NCI-H510A treated with DMSO at 0.1 percent for 48 hours (cell line): ENCODE measurements at regions not wholly inside any gene's neighbourhood (a gene's known extent, or its start where the extent isn't known, plus 50 kb on each side); places are given as distances from the start of the nearest gene placed in this dataset.

Experiments used
- DNase-seq: peaks from one replicate; lab custom pipeline; 2025; lab: John Stamatoyannopoulos, UW

DNA sequence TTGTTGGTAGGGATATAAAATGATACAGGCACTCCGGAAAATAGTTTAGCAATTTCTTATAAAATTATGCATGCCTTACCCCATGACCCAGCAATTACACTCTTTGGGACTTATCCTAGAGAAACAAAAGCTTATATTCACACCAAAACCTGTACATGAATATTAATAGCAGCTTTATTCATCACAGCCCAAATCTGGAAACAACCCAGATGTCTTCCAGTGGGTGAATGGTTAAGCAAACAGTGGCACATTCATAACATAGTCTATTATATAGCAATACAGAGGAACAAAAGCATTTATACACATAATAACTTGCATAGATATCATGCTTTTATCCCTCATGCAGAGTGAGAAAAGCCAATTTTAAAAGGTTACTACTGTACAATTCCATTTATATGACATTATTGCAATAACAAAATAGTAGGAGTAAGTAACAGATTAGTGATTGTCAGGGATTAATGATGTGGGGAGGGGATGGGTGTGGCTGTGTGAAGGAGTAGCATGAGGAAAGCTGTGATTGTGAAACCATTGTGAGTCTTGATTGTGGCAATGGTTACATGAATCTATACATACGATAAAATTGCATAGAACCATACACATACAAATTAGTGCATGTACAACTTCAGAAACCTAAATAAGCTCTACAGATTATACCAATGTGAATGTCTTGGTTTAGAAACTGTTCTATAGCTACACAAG, 363.1 kb upstream of the OR4E1 start:
- DNase-seq = no peak

DNA sequence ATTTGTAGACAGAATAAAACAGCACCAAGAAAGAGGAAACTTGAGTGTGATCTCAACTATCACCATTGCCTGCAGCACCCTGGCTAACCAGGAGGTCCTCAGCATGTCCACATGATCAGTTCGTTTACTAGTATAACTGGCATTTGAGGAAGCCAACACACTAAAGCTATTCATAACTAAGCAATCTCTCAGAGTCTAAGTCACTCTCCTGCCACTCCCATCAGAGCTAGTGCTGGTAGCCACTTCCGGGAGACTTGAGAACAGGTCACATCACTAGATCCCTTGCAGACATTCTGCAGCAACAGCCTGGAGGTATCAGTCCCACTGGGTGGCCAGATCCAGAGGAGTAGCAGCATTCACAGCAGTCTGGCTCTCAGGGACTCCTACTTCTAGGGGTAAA, 352.9 kb upstream of the OR4E1 start:
- no peak for DNase-seq

DNA sequence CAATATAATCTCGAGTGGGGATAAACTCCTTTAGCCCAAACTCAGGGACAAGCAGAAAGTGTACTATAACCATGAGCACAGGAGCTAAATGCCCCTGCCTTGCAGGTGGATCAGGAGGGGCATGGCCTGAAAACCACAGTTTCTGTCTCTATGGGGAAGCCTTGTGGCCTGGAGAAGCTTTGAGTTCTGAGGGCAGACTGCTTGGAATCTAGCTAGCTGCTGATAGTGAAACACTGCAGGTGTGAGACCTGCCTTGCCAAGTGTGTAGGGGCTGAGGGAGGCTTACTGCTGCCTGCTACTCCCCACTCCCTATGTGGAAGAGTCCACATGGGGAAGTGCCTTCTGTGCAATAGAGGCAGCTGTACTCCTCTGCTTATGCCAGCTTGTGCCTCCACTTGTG, 352.3 kb upstream of the OR4E1 start:
- no peak for DNase-seq

DNA sequence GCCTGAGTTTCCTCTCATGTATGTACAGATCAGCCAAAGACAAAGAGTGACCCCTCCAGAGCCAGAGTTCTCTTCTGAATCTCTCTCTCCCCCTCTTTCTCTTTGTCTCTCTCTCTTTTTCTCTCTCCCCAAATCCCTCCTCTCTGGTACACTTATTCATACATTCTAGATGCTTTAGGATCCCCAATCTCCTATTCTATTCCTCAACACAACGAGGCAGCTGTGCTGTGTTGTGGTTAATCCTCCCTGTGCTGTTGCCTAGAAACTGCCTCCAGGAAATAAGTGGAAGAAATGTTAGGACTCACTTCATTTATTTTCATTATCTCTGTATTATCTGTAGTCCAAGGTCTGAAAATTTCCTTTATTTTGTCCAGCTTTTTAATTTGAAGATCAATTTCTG, 350.5 kb upstream of the OR4E1 start:
- DNase-seq = no peak

DNA sequence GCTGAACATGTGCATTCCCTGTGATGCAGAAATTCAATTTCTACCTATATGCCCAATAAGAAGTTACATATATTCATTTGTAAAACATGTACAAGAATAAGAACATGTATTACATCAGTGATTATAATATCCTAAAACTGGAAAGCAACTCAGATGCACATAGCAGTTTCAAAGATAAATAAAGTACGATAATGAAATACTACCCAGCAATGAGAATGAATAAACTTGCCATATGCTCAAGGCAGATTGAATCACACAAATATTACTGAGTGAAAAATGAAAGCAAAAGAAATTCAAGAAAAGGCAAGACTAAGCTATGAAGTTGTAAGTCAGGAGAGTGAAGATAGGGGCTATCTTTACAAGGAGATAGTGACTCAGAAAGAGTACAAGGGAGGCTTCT, 345.3 kb upstream of the OR4E1 start:
- DNase-seq = no peak

DNA sequence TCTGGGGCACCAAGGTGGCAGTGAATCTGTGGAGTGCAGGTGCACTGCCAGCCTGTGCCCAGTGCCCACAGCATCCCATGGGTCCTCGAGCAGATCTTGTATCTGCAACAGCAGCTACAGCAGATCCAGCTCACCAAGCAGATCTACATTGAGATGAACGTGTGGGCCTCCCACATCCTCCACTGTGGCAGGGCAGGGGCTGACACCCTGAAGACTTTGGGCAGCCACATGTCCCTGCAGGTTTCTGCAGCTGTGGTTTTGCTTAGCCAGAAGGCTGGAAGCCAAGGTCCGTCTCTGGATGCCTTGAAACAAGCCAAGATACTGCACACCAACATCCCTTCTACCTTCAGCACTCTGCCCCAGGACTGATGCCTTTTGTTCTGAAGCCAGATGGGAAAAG, 338.8 kb upstream of the OR4E1 start:
- DNase-seq = no peak

DNA sequence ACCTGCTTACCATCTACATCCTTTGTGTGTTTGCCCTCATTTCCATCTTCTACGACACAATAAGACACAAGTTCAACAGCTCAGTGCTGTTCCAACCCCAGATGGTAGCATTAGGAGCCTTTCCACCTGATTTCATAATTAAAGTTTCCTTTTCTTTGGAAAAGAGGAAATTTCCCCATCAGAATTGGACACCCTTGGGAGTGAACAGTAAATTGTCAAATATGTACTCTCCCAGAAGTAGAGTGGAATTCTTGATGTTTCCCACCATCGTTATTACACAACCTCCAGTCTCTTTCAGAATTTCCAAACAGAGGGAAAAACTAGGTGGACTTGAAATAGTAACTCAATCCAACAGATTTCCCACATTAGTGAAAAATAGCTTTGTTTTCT, 337.6 kb upstream of the OR4E1 start:
- no peak for DNase-seq

DNA sequence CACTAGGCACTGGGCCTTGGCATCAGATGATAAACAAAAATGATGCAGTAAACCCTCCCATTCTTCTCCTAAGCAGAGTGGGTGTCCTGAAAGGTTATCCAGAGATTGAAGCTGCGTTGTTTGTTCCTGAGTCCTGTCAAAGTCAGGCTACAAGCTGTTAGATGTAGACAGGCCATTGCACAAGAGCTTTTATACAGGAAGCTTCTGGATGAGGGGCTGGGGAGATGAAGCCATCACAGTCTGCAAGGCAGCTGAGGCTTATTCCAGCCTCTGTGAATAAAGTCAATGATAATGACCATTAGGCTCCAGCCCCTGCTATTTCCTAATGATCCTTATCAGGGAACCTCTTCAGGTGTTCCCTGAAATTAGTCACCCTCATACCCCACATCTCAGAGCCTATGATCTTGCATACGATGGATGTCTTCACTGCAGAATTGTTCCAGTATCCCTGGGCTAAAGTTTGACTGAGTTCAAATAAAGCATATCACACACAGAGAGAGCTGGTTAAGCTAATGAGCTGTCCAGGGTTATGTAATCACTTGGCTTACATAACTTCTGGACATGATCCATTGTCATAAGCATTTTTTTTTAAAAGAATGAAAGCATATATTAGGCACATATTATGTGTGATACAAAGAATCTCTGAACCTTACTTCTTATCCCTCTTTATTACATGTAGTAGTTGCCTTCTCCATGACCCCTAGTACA, 337.1 kb upstream of the OR4E1 start:
- DNase-seq = no peak

DNA sequence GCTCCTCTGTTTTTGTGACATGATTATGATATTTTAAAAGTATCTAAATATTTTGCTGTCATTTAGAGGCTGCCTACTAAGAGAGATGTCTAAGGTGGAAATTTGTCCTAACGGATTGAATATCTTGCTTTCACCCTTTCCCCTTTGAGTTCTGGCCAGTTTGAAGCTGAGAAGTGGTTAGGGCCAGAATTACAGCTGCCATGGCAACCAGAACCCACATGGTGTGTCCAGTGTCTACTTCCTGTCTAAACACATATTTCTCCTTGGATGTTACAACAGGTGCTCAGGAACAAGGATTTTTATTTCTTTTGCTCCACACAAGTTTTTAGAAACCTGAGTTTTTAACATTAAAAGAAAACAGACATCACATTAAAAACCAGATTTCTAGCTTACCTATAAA, 335.1 kb upstream of the OR4E1 start:
- DNase-seq = no peak

DNA sequence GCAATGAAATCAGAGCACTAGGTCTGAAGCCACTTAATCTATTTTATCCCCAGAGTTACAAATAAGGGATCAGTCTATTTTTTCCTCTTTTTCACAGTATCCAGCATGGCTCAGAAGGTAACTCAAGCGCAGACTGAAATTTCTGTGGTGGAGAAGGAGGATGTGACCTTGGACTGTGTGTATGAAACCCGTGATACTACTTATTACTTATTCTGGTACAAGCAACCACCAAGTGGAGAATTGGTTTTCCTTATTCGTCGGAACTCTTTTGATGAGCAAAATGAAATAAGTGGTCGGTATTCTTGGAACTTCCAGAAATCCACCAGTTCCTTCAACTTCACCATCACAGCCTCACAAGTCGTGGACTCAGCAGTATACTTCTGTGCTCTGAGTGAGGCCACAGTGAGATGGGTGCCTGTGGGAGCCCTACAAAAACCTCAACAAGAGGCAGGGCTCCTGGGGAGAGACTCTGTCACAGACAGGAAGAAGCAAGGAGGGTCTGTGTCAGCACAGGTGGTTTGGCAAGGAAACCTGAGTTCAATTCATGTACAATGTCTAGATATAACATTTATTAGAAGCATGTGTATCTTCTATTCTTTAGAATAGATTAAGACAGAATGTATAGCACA, 334.3 kb upstream of the OR4E1 start:
- no peak for DNase-seq

DNA sequence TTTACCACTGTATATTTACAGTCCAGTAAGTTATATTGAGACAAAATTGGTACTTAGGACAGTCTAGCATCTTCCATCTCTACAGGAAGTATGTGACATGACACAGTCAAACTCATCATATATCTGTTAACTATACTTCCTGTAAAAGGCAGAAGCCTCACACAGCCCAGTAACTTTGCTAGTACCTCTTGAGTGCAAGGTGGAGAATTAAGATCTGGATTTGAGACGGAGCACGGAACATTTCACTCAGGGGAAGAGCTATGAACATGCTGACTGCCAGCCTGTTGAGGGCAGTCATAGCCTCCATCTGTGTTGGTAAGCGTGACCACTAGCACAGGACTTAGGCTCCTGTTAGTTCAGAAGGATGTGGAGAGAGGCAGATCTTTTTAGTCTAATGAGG, 333.7 kb upstream of the OR4E1 start:
- DNase-seq = no peak

DNA sequence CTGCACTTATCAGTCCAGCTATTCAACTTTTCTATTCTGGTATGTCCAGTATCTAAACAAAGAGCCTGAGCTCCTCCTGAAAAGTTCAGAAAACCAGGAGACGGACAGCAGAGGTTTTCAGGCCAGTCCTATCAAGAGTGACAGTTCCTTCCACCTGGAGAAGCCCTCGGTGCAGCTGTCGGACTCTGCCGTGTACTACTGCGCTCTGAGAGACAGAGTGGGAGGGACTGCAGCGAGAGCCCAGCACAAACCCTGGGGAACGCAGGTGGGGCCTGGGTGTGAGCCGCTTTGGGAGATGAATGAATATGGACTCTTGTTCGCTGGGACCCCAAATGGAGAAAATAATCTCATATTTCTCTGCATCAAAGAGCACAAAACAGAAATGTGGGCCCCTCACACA, 329.8 kb upstream of the OR4E1 start:
- DNase-seq = no peak

DNA sequence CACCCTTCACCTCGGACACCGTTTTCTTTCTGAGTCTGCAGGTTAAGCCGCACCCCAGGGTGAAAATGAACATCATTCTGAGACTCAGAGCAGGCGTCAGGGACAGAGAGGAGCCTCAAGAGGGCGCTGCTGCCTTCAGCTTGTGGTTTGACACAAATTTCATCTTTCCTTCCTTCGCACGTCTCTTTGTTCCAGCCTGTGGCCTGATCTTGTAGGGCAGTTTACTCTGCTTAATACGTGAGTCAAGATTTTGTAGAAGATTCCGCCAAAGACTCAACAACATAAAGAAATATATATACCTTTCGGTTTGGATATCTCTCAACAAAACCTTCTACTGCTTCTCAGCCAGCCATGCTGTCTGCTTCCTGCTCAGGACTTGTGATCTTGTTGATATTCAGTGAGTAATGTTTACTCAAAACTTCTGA, 329.3 kb upstream of the OR4E1 start:
- DNase-seq = no peak

DNA sequence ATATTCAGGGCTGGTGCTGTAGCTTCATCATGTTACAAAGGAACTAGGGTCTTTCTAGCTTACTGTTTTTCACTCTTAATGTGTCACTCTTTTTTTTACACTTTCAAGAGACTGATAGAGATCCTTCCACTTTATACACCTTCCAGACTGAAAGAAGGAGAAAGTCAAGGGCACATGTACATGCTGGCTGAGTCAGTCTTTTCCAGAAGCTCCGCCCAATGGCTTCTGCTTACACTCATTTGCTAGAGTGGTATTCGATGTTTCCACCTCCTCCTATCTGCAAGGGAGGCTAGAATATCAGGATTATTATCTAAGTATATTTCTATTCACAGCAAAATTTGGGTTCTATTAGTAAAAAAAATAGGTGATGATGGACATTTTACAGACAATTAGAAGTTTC, 325.8 kb upstream of the OR4E1 start:
- no peak for DNase-seq

DNA sequence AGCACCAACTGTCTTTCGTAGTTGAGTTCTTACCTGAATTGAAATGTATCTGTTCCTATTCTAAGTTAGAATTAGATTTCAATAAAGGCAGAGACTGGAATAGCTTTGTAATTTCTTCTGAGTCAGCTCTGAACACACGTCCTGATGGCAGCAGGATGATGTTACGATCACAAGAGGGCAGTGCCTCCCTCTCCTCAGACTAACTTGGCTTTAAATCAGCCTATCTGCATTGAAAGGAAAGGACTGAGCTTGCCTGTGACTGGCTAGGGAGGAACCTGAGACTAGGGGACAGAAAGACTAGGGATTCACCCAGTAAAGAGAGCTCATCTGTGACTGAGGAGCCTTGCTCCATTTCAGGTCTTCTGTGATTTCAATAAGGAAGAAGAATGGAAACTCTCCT, 323.7 kb upstream of the OR4E1 start:
- DNase-seq = no peak

DNA sequence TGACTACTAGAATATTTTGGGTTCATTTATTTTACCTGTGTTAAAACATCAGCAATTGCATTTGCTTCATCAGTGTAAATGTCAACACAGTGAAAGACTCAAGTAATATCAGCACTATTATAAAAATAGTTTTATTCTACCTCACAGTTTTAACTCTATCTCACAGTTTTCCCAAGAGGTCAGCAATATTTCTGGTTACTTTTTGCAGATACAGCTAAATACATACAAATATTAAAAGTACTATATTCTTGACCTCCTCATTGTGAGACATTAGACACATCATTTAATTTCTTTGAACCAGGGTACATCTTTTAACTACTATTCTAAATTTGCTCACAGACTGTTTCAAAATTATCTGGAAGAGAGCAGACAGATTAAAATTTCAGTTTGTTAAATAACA, 321.7 kb upstream of the OR4E1 start:
- no peak for DNase-seq

DNA sequence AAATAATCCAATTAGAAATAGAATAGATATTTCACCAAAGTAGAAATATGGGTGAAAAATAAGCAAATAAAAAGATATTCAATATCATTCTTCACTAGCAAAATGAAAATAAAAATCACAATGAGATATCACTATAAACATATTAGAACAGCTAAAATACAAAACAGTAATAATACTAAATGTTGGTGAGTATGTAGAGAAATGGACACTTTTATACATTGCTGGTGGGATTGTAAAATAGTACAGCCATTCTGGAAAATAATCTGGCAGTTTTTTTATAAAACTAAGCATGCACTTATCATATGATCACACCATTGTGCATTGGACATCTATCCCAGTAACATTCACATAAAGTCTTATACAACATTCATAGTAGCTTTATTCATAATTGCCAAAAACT, 320.2 kb upstream of the OR4E1 start:
- DNase-seq = no peak

DNA sequence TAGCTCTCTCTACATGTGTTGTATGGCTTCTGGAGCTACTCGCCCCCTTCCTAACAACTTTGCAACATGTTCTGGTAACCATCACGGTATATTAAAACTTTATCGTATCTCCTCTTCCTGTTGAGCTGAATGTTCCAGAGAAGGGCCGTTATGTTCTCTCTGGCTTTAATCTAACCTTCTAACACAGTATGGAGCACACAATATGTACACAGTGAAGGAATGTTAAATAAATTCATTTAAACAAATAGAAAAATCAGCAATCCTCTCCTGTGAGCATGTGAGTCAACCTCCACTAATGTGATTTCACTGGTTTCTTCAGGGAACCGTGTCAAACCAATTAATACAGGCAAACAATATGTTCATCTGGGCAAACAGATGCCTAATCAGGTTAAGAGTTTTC, 319.5 kb upstream of the OR4E1 start:
- no peak for DNase-seq

DNA sequence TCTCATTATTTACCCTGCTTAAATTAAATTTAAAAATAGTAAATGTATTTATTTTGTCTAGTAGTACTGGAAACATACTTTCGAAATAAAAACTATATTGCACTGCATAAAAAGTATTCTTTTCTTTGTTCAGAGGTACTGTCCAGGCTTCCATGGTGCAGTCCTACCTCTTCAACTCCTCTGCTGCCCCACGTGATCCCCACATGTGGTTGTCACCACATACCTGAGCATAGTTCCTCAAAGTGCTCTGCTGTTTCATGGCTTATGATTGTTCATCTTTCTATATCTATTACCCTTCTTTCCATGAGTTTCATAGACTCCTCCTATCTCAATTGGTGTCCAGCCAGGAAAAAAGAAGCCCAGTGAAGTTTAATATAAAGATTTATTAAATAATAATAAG, 317.5 kb upstream of the OR4E1 start:
- no peak for DNase-seq

DNA sequence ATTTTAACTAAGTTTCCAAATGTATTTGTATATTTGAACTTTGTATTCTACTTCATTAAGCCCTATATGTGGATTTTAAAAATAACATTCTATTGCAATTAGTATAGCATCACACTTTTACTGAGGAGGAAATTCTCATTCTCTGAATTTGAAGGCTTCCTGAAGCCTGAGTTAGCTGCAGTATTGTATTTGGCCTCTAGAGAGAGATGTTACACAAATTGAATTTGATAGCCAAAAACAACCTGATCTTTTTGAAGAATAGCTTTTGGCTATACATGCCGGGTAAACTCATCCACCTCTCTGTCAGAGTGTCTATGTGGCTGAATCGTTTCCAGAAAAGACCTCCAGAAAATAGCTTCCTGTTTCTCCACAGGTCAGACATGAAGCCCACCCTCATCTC, 316.5 kb upstream of the OR4E1 start:
- peak; percentile 1 for DNase-seq

DNA sequence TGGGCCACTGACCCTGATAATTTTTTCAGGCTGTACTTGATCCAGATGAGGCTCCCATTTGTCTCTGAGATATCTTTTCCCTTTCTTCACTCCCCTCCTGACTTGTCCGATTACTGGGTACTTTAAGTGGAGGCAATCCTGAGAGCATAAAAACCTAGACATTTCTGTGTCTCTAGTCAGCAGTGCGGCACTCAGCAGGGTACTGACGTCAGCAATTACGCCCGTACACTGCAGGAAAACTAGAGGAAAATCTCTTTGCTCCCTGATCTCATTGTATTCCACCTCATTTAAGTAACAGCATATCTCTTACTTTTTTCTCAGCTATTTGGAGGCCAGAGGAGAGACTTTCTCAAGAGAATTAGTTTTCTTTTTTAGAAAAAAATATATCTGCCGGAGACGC, 315.5 kb upstream of the OR4E1 start:
- DNase-seq = no peak

DNA sequence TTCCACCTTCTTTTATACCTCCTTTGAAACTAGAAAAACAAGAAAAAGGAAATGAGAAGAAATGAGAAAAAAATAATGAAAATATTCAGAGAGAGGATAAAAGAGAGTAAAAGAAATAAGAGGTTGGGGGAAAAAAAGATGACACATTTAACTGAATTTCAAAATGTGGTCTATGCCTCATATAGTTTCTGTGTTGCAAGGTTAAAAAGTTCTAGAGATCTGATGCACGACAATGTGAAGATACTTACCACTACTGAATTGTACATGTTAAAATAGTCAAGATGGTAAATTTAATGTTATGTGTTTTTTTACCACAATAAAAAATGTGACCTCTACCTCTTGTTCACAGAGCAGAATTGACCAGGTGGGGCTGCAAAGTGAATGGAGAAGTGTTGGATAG, 314.8 kb upstream of the OR4E1 start:
- DNase-seq = no peak

DNA sequence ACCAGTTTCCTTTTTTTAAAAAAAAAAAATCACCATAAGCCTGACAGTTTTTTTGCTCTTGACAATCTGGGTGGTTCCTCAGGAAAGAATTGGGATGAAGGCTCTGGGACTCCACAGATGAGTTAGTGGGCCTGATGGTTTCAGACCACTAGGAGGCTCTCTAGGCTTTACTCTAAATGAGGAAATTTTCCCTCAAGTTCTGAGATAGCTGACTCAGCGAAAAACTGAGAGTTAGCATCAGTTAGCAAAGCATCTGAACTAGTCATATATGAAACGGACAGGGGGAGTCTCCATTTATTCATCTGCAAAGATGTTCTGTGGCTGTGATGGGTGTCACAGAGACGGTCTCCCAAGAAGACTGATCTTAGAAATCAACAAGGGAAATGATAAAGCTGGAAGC, 314.3 kb upstream of the OR4E1 start:
- no peak for DNase-seq

DNA sequence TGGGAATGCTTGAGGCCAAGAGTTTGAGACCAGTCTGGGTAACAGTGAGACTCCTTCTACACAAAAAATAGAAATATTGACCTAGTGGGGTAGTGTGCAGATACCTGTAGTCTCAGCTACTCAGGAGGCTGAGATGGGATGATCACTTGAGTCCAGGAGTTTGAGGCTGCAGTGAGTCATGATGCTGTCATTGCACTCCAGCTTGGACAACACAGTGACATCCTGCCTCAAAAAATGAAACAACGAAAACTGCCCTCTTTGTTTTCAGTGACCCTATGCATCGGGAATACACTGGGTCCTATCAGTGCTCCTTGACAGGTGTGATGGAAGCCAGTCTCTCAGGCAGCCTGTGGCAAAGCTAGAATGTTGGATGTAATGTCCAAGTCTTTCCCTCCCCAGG, 311.5 kb upstream of the OR4E1 start:
- DNase-seq = no peak
